Sigmoid colon (tissue), 6 donors: ENCODE measurements at regions not wholly inside any gene's neighbourhood (a gene's known extent, or its start where the extent isn't known, plus 50 kb on each side); places are given as distances from the start of the nearest gene placed in this dataset.

Source experiments
- DNase-seq: peaks from one replicate; pipeline ENCODE4 v3.0.0-alpha.2; 2019
- H3K27ac ChIP-seq, 4 donors: fragments of 200-600 bp; sonication (generic); one replicate each; pipeline ENCODE4 v1.5.1; 2016 to 2019; ENCODE audit warnings: mild to moderate bottlenecking in 1 of 4
- H3K27me3 ChIP-seq, 3 donors: fragments of 200-600 bp; sonication (generic); one replicate each; pipeline ENCODE4 v1.5.1; 2019; ENCODE audit warnings: mild to moderate bottlenecking in 1 of 3
- H3K36me3 ChIP-seq, 4 donors: fragments of 200-600 bp; sonication (generic); one replicate each; pipeline ENCODE4 v1.5.1; 2016 to 2019
- H3K4me1 ChIP-seq, 4 donors: fragments of 200-600 bp; sonication (generic); one replicate each; pipeline ENCODE4 v1.5.1; 2017 to 2019
- H3K4me3 ChIP-seq, 4 donors: fragments of 200-600 bp; sonication (generic); one replicate each; pipeline ENCODE4 v1.5.1; 2017 to 2019; ENCODE audit warnings: mild to moderate bottlenecking in 2 of 4, moderate library complexity in 1 of 4
- H3K9me3 ChIP-seq, 4 donors: fragments of 200-600 bp in 3 of 4; sonication (generic) in 3 of 4; one replicate each; pipeline versions ENCODE4 v1.5.1 to v1.6.1; 2013 to 2019
- CTCF ChIP-seq, 4 experiments: fragments of 450-650 bp in 3 of 4; fragments of 200-600 bp in 1 of 4; IDR thresholded peaks; one replicate each; pipeline ENCODE4 v1.5.1; 2016 to 2019; ENCODE audit warnings: antibody characterized with exemption in 4 of 4, mild to moderate bottlenecking in 3 of 4, moderate library complexity in 2 of 4
- EP300 ChIP-seq, 4 donors: sonication (generic); formaldehyde crosslinking; IDR thresholded peaks; one replicate each; pipeline ENCODE4 v1.6.1; 2017; ENCODE audit warnings: antibody characterized with exemption in 4 of 4
- POLR2A ChIP-seq, 2 donors: fragments of 450-650 bp; IDR thresholded peaks; one replicate each; pipeline ENCODE4 v1.6.1; 2016; ENCODE audit warnings: antibody characterized with exemption in 2 of 2, mild to moderate bottlenecking in 2 of 2, moderate library complexity in 2 of 2
- POLR2AphosphoS5 ChIP-seq, 4 donors: sonication (generic); formaldehyde crosslinking; IDR thresholded peaks; one replicate each; pipeline ENCODE4 v1.6.1; 2017; ENCODE audit warnings: antibody characterized with exemption in 4 of 4
- WGBS, 2 donors: extraction: QIAGEN DNeasy Blood & Tissue Kit; methylation state at CpG; one replicate each; pipeline ENCODE4 v1.1.7; 2013; 5-methylcytosine and 5-hydroxymethylcytosine counted together
- intact Hi-C: fragments of 100-400 bp; cut with DNase I; formaldehyde crosslinking; loops from one replicate; pipeline ENCODE4 v1.15.1; 2023
- donor health status: healthy with polysubstance abuse.
- donor health status: healthy.

- Histone ChIP-seq H3K9me3 (peaks cover 0 to 6% (median 0%) of the 10 kb centered on the region in 4 donors), H3K27ac (no peak overlapping the region), H3K4me1 (no peaks in the 10 kb centered on the region), H3K27me3 (no peaks in the 10 kb centered on the region), H3K36me3 (no peaks in the 10 kb centered on the region), H3K4me3 (no peak overlapping the region)
- no peak for TF ChIP-seq POLR2A (IDR thresholded peaks at IDR 0.05)
- no peak for TF ChIP-seq EP300 (IDR thresholded peaks at IDR 0.05)
- TF ChIP-seq CTCF (IDR thresholded peaks at IDR 0.05): no peak
- no peak for TF ChIP-seq POLR2AphosphoS5 (IDR thresholded peaks at IDR 0.05)
- no peak for DNase-seq
- WGBS, 2 donors: 78% methylated on average over 7 of the region's 7 CpGs
- intact Hi-C loops: no loop called here
These were observed 179.3 kb upstream of the UBE3A start for GRCh38 chr15:25618161-25618560.

- intact Hi-C loops: no loop called here
- no peak overlapping the region for H3K27ac ChIP-seq
- H3K4me1 ChIP-seq: no peaks in the 10 kb centered on the region
- TF ChIP-seq CTCF (IDR thresholded peaks at IDR 0.05) (no peak), EP300 (IDR thresholded peaks at IDR 0.05) (no peak), POLR2AphosphoS5 (IDR thresholded peaks at IDR 0.05) (no peak), POLR2A (IDR thresholded peaks at IDR 0.05) (no peak)
- 68 to 82% methylated on average over 4 of the region's 4 CpGs for WGBS, 2 donors
- DNase-seq: no peak
- no peak overlapping the region for H3K4me3 ChIP-seq
- H3K36me3 ChIP-seq: no peaks in the 10 kb centered on the region
- H3K27me3 ChIP-seq: no peaks in the 10 kb centered on the region
- peaks cover 0 to 6% (median 0%) of the 10 kb centered on the region in 4 donors for H3K9me3 ChIP-seq
These were observed 177.6 kb upstream of the UBE3A start for GRCh38 chr15:25616471-25616870.

DNA sequence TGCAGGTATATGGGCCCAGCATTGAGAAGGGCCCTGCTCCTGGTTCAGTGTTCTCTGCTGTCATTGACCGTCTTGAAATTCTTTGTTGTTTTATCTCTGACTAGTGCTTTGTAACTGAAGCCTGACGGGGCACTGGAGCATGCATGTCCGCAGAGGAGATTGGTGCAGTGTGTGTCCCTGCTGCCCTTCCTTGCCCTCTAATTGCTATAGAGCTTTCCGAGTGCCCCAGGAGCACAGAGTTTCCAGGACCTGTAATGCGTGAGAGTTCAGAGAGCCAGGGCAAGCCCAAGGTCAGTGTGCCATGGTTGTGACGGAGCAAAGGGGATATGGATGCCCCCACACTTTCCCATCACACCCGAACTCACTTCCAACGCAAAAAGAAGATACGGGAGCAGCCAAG is 174.3 kb upstream of the UBE3A start:
- Histone ChIP-seq H3K27ac (no peak overlapping the region), H3K4me3 (no peak overlapping the region), H3K36me3 (no peaks in the 10 kb centered on the region), H3K9me3 (peaks cover 0 to 7% (median 0%) of the 10 kb centered on the region in 4 donors), H3K4me1 (peaks cover 0 to 6% (median 2%) of the 10 kb centered on the region in 4 donors), H3K27me3 (no peaks in the 10 kb centered on the region)
- intact Hi-C loops: no loop called here
- DNase-seq: no peak
- TF ChIP-seq CTCF (IDR thresholded peaks at IDR 0.05) (no peak), POLR2A (IDR thresholded peaks at IDR 0.05) (no peak), POLR2AphosphoS5 (IDR thresholded peaks at IDR 0.05) (no peak), EP300 (IDR thresholded peaks at IDR 0.05) (no peak)
- WGBS, 2 donors: 85 to 87% methylated on average over 9 of the region's 9 CpGs

DNA sequence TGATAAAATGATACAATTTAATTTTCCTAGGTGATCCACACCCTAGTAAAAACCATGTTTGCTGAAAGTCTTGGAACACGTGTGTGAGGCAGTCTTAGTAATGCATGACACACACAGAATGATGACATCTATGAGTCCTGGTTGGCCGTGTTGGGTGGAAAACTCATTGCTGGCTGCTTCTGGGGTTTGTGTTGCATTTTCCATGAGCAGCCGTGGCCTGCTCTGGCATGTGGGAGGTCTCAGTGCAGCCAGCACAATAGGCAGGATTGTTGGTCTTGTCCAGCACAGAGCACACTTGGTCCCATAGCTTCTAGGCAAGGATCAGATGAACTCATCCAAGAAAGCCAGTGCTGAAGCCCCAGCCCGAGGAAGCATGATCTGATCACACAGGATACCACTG is 172.8 kb upstream of the UBE3A start:
- H3K27me3 ChIP-seq: no peaks in the 10 kb centered on the region
- H3K27ac ChIP-seq: no peak overlapping the region
- TF ChIP-seq EP300 (IDR thresholded peaks at IDR 0.05) (no peak), POLR2A (IDR thresholded peaks at IDR 0.05) (no peak), CTCF (IDR thresholded peaks at IDR 0.05) (no peak), POLR2AphosphoS5 (IDR thresholded peaks at IDR 0.05) (no peak)
- no peaks in the 10 kb centered on the region for H3K36me3 ChIP-seq
- DNase-seq: no peak
- H3K9me3 ChIP-seq: peaks cover 0 to 7% (median 0%) of the 10 kb centered on the region in 4 donors
- no peak overlapping the region for H3K4me3 ChIP-seq
- intact Hi-C loops: no loop called here
- H3K4me1 ChIP-seq: peaks cover 0 to 6% (median 2%) of the 10 kb centered on the region in 4 donors
- 51 to 72% methylated on average over 4 of the region's 4 CpGs for WGBS, 2 donors

DNA sequence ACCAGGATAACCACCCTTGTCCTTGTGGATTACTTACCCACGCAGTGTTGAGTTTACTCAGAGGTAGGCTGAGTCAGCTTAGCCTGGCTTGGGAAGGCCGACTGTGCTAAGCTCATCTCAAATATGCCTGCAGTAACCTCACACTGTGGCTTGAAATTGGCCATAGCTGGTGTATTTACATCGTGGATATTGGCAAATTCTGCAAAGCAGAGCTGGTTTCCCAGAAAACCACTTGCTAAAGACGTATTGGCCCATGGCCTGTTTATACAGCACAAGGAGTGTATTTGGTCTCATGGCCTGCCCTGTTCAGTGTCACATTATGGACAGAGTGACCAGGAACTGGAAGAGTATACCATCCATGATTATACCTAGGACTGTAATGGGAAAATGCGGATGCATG is 170.5 kb upstream of the UBE3A start:
- TF ChIP-seq POLR2A (IDR thresholded peaks at IDR 0.05): no peak
- TF ChIP-seq CTCF (IDR thresholded peaks at IDR 0.05): no peak
- TF ChIP-seq POLR2AphosphoS5 (IDR thresholded peaks at IDR 0.05): no peak
- no peak for TF ChIP-seq EP300 (IDR thresholded peaks at IDR 0.05)

More for the DNA sequence above, 170.5 kb upstream of the UBE3A start:
- intact Hi-C loops: no loop called here
- Histone ChIP-seq H3K9me3 (peaks cover 0 to 4% (median 0%) of the 10 kb centered on the region in 4 donors), H3K27me3 (no peaks in the 10 kb centered on the region), H3K4me1 (peaks cover 0 to 6% (median 2%) of the 10 kb centered on the region in 4 donors), H3K36me3 (no peaks in the 10 kb centered on the region), H3K4me3 (no peak overlapping the region), H3K27ac (no peak overlapping the region)
- 65 to 77% methylated on average over 5 of the region's 5 CpGs for WGBS, 2 donors
- DNase-seq: no peak
